Ureter (tissue), 1 donor: ENCODE measurements at regions not wholly inside any gene's neighbourhood (a gene's known extent, or its start where the extent isn't known, plus 50 kb on each side); places are given as distances from the start of the nearest gene placed in this dataset.

Experiments used
- DNase-seq: peaks from one replicate; pipeline ENCODE4 v3.0.0-alpha.2; 2020; ENCODE audit warnings: low spot score
- donor health status: DM: yes; HTN: yes; CAD: no.

DNA sequence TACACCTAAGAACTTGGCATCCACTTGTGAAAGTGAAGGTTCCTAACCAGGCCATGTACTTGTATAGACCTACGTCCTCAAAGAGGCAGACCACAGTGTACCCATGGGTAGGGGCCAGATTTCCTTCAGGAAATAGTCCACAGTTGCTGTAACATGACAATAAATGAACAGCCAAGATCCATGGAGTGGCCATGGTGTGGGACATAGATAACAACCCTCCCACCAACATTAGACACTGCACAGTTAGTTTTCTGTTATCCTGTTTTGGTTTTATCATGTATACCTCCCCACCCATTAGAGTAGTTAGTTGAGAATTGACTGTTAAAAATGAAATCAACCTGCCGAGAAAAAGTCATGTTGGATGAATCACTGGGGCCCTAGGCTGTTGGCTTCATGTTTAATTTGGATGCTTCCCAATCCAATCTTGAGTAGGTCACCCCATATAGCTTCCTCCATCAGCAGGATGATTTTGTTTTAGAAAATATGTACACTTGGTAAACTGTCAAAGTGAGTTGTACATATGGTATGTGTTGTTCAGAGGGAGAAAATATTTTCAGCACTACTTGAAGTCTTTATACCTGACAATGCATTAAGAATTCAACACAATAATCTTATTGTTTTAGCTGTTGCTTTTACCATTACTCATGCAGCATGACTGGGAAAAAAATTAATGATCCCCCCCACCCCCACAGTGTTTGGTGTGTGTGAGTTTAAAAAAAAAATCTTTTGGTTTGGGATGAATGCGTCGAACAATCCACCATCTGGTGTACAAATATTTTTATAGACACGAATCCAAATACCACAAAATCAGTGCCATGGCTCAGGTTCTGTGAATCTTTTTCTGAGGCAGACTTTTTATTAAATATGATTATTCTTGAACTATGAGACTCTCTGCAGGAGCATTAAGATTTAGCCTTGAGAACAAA lies 88.3 kb upstream of the ARHGAP29 start:
- DNase-seq, result no peak

GRCh38 chr1:94324178-94324544 lies 86.8 kb upstream of the ARHGAP29 start:
- no peak for DNase-seq

DNA sequence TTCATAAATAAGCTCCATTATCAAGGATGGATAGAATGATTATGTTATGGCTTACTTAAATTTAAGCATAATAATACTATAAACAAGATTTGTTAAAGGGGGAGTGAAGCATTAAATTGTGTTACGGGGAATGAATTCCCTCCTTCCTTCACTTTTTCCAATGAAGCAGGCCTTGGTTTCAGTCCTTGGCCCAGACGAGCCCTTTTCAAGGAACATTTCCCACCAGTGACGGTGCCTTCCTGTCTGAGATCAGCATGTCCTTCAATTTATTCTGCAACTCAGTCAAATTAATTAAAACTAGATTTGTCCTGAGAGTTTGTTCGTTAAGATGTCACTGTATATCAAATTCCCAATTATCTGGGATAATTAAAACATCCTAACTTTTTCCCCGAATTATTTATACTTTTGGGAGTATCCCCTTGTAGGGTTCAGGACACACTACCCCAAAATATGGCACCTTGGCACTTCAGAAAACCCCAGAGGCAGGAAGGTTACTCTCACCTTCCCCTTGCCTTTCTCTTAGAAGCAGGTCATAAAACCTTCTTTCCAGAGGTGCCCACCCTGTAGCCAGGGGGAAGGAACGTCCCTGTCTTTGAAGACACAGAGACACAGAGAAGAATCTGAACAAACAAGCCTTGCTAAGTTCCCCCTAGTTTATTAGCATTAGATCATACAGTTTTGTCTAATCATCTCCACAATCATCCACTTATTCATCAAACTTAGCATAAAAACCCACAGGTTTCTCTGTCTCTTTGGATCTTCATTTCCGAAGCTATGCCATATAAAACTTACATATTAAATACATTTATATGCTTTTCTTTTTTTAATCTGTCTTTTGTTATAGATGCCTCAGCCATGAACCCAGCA lies 86.2 kb upstream of the ARHGAP29 start:
- no peak for DNase-seq

GRCh38 chr1:94322696-94323095 lies 85.3 kb upstream of the ARHGAP29 start:
- no peak for DNase-seq

- no peak for DNase-seq
Observed at GRCh38 chr1:94321662-94322061, 84.3 kb upstream of the ARHGAP29 start.

GRCh38 chr1:94319319-94320102 lies 82.1 kb upstream of the ARHGAP29 start:
- no peak for DNase-seq

- DNase-seq, result no peak
Observed at GRCh38 chr1:94318505-94319030, 81.2 kb upstream of the ARHGAP29 start.

GRCh38 chr1:94317790-94318188 lies 80.4 kb upstream of the ARHGAP29 start:
- no peak for DNase-seq

GRCh38 chr1:94316836-94317789 lies 79.7 kb upstream of the ARHGAP29 start:
- DNase-seq, result no peak

DNA sequence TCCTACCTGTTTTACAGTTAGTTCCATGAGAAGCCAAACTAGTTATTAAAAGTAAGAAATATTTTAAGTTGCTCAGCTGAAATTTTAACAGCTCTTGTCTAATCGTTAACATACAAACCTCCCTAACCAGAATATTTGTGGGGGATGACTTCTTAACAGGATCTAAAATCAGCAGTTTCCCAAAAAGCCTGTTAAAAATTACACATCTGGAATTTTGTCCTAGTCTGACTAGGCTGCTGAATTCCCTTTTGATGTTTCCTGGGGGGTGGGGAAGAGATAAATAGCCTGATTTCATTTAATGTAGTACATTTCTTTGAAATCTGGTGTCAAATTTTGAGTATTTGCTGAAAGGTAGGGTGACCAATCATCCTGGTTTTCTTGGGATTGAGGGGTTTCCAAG lies 78.8 kb upstream of the ARHGAP29 start:
- no peak for DNase-seq

- no peak for DNase-seq
Observed at GRCh38 chr1:94315552-94316116, 78.2 kb upstream of the ARHGAP29 start.

DNA sequence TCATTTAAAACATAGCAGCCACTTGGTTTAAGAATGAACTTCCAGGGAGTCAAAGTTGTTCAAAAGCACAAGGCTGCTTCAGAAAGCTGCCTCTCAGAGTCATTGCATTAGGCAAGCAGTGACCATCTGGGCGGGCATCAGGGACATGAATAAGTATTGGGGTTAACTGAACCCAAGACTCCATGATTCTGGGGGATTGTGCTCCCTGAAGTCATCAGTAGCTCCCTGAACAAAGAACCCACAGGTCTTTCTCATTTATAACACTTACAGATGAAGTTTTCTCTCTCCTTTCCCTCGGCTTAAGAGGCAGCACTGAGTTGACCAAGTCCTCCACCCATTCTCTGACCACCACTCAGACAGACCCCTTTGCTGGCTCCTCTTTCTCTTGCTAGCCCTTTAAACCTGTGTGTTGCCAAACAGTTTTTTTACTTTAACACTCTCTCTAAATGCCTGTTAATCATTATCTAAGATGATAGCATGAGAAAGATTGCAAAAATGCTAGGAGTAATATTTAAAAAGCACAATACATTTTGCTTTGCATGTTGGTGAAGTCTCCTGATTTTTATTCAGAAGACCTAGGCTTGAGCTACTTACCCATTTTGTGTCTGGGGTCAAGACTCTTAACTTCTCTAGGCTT lies 77.0 kb upstream of the ARHGAP29 start:
- no peak for DNase-seq

DNA sequence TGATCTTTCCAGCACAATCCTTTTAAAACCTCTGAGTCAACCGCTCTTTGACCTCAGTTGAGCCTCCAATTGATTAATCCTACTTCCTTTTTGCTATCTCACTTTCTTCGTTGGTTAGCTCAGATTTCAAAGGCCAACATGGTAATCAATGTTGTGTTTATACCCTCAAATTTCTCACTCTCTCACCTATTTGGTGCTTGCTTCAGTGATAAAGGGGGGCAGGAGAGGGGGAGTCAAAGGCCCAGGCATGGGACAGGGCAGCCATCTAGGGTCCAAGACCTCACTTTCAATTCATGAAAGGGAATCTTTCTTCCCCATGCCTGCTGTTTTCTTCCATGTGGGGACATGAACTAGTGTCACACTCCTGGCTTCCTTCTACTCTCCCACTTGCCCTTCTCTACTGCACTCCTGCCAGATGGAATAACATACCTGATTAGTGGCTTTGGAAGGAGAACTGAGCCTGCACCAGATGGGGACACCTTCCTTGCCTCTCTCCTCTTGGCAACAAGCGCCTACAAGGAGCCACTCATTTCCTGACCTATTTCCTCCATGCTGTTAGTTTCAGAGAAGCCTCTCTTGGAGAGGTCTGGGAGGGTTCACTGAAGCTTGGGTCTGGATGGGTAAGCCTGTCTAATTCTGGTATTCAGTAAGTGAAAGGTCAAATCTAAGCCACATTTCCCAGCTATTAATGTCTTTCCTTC lies 73.3 kb upstream of the ARHGAP29 start:
- DNase-seq, result no peak

GRCh38 chr1:94309829-94310569 lies 72.6 kb upstream of the ARHGAP29 start:
- DNase-seq, result no peak

GRCh38 chr1:94309216-94309615 lies 71.8 kb upstream of the ARHGAP29 start:
- DNase-seq, result no peak

DNA sequence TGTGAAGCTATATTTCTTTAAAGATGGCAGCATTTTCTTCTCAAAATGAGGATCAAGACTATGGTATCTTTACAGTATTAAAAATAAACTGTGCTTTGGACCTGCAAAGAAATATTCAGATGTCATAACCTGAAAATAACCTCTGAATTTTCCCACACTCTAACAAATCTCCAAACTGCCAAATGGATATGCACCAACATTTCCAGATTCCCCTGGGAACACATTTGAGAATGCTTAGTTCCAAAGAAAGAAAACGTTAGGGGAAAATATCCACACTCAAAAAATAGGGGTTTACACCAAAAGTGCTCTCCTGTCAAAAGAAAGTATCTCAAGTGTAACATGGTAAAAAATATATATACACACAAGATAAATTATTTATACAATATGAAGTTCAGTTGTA lies 69.1 kb upstream of the ARHGAP29 start:
- no peak for DNase-seq

DNA sequence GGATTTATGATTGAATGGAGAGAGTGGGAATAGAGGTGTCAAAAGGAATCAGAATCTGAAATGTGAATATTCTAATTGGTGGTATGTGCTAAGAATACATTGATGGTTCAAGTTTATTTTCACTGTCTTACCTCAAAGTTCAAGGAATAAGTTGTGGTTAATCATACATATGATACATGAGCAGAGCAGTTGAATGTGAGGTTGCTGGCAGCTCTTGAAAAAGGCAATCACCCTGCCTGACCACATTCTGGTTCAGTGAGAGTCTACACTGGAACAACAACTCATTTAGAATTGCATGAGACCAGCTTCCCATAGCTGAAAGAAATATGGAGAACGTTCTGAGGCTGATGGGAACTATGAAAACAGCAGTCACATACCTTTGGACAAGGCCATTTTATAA lies 68.3 kb upstream of the ARHGAP29 start:
- no peak for DNase-seq

DNA sequence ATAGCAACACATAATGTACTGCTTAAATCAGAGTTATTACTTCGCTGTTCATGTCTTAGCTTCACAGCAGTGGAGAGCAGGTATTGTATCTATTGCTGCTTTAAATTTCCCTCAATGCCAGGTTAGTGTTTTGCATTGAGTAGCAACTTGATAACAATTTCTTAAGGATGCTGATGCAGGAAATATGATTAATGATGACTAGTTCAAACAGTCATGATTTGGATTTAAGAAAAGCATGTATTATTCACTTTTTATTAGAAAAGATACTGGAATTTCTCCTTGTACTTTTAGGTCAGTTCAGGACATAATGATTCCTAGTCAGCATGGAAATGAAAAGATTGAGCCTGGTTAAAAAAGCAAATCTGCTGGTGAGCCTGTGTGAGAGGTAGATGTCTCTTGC lies 67.2 kb upstream of the ARHGAP29 start:
- DNase-seq, result no peak
